GM21737 (cell line): ENCODE measurements at regions not wholly inside any gene's neighbourhood (a gene's known extent, or its start where the extent isn't known, plus 50 kb on each side); places are given as distances from the start of the nearest gene placed in this dataset.
A peak's percentile ranks its signal among the peaks of the same experiment; 100 is the strongest.

Experiments used
- ATAC-seq: cut with Tn5 transposase; IDR thresholded peaks from one replicate; pipeline ENCODE4 v1.9.1; 2021; ENCODE audit warnings: mild to moderate bottlenecking, moderate library complexity; ENCODE audit not compliant: unreplicated experiment

- ATAC-seq = no peak
Measured at GRCh38 chr3:44072601-44073540, 168.8 kb upstream of the TOPAZ1 start.

GRCh38 chr3:44074181-44074580 is 167.5 kb upstream of the TOPAZ1 start:
- ATAC-seq = no peak

- no peak for ATAC-seq
Measured at GRCh38 chr3:44076221-44076829, 165.4 kb upstream of the TOPAZ1 start.

GRCh38 chr3:44077267-44077666 is 164.4 kb upstream of the TOPAZ1 start:
- ATAC-seq = no peak

GRCh38 chr3:44078863-44079262 is 162.8 kb upstream of the TOPAZ1 start:
- ATAC-seq = no peak

GRCh38 chr3:44079916-44080315 is 161.8 kb upstream of the TOPAZ1 start:
- no peak for ATAC-seq

- ATAC-seq = no peak
Measured at GRCh38 chr3:44080474-44081072, 161.1 kb upstream of the TOPAZ1 start.

- no peak for ATAC-seq
Measured at GRCh38 chr3:44090036-44090435, 151.7 kb upstream of the TOPAZ1 start.

- no peak for ATAC-seq
Measured at GRCh38 chr3:44092497-44092896, 149.2 kb upstream of the TOPAZ1 start.

- ATAC-seq = no peak
Measured at GRCh38 chr3:44093531-44093930, 148.2 kb upstream of the TOPAZ1 start.

- no peak for ATAC-seq
Measured at GRCh38 chr3:44098656-44099415, 142.8 kb upstream of the TOPAZ1 start.

- ATAC-seq = no peak
Measured at GRCh38 chr3:44099566-44100297, 142.0 kb upstream of the TOPAZ1 start.

- ATAC-seq = no peak
Measured at GRCh38 chr3:44100298-44100695, 141.4 kb upstream of the TOPAZ1 start.

- no peak for ATAC-seq
Measured at GRCh38 chr3:44104043-44104442, 137.6 kb upstream of the TOPAZ1 start.

- peak; percentile 85 for ATAC-seq
Measured at GRCh38 chr3:44104668-44105321, 136.9 kb upstream of the TOPAZ1 start.

- no peak for ATAC-seq
Measured at GRCh38 chr3:44105571-44105970, 136.1 kb upstream of the TOPAZ1 start.

- ATAC-seq = no peak
Measured at GRCh38 chr3:44106756-44107155, 134.9 kb upstream of the TOPAZ1 start.

- ATAC-seq = no peak
Measured at GRCh38 chr3:44108481-44108880, 133.2 kb upstream of the TOPAZ1 start.

- no peak for ATAC-seq
Measured at GRCh38 chr3:44109771-44110361, 131.8 kb upstream of the TOPAZ1 start.

- no peak for ATAC-seq
Measured at GRCh38 chr3:44110648-44111047, 131.0 kb upstream of the TOPAZ1 start.
